Endothelial cell of umbilical vein (primary cell): ENCODE measurements at regions not wholly inside any gene's neighbourhood (a gene's known extent, or its start where the extent isn't known, plus 50 kb on each side); places are given as distances from the start of the nearest gene placed in this dataset.

ENCODE experiments used
- EZH2 ChIP-seq: IDR thresholded peaks from 2 replicates; pipeline ENCODE4 v1.6.1; 2012; ENCODE audit warnings: borderline replicate concordance, low read depth, mild to moderate bottlenecking, moderate library complexity, low read length, inconsistent platforms; ENCODE audit not compliant: severe bottlenecking
- FOS ChIP-seq: IDR thresholded peaks from 2 replicates; pipeline ENCODE4 v1.6.1; 2011; ENCODE audit warnings: mild to moderate bottlenecking, low read length, moderate library complexity, borderline replicate concordance; ENCODE audit not compliant: insufficient read depth
- GATA2 ChIP-seq: IDR thresholded peaks from 2 replicates; pipeline ENCODE4 v1.7.0; 2011; ENCODE audit warnings: low read depth, mild to moderate bottlenecking, moderate library complexity, mixed read lengths, low read length; ENCODE audit not compliant: insufficient read length, insufficient read depth
- JUN ChIP-seq: IDR thresholded peaks from 2 replicates; pipeline ENCODE4 v1.6.1; 2011; ENCODE audit warnings: borderline replicate concordance, low read depth; ENCODE audit not compliant: insufficient read length, insufficient read depth
- MAX ChIP-seq: IDR thresholded peaks from 2 replicates; pipeline ENCODE4 v1.6.1; 2011; ENCODE audit not compliant: insufficient read depth, insufficient read length
- POLR2A ChIP-seq: IDR thresholded peaks from 2 replicates; pipeline ENCODE4 v1.6.1; 2012; ENCODE audit warnings: low read depth, mild to moderate bottlenecking, control low read depth, low read length
- POLR2AphosphoS5 ChIP-seq: IDR thresholded peaks from 2 replicates; pipeline ENCODE4 v1.6.1; 2012; ENCODE audit warnings: low read depth, mild to moderate bottlenecking, control low read depth, low read length, moderate library complexity; ENCODE audit not compliant: insufficient read depth
- TF ChIP-seq, protein P1 (sequence below), 2 donors: IDR thresholded peaks; 1 replicate in 1 of 2; 2 replicates in 1 of 2; pipeline ENCODE4 v1.5.1; 2011; ENCODE audit warnings: low read length in 2 of 2, mild to moderate bottlenecking in 2 of 2, moderate library complexity in 2 of 2, control low read depth in 1 of 2, inconsistent platforms in 1 of 2, low read depth in 1 of 2; ENCODE audit not compliant: insufficient read depth in 1 of 2; ENCODE audit errors: extremely low read depth in 1 of 2

DNA sequence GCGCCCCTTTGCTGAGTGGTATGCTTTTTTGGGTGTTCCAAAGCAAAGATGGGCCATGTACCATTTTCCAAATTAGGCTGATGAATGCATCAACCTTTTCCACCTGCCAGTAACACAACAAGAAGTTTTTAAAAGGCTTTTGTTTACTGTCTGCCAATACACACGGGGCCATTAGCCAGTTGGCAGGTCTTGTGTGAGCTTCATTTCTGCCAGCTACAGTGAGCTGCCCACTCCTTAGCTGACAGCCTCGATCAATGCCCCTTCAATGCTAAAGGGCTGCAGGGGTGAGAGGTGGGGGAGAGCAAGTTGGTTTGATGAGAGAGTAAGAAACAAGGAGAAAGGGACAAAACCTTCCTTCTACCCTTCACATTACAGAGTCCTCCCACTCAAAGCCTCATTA lies 128.7 kb downstream of the C5orf15 start:
- TF ChIP-seq, protein P1, sequence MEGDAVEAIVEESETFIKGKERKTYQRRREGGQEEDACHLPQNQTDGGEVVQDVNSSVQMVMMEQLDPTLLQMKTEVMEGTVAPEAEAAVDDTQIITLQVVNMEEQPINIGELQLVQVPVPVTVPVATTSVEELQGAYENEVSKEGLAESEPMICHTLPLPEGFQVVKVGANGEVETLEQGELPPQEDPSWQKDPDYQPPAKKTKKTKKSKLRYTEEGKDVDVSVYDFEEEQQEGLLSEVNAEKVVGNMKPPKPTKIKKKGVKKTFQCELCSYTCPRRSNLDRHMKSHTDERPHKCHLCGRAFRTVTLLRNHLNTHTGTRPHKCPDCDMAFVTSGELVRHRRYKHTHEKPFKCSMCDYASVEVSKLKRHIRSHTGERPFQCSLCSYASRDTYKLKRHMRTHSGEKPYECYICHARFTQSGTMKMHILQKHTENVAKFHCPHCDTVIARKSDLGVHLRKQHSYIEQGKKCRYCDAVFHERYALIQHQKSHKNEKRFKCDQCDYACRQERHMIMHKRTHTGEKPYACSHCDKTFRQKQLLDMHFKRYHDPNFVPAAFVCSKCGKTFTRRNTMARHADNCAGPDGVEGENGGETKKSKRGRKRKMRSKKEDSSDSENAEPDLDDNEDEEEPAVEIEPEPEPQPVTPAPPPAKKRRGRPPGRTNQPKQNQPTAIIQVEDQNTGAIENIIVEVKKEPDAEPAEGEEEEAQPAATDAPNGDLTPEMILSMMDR (IDR thresholded peaks at IDR 0.05; ENCODE audit: extremely low read depth in 1 of 2, insufficient read depth in 1 of 2, low read depth in 1 of 2, low read length in 2 of 2), result no peak
- TF ChIP-seq POLR2AphosphoS5 (no peak), FOS (no peak), JUN (no peak), POLR2A (no peak), EZH2 (no peak), MAX (no peak), GATA2 (no peak)
